HFFc6 (cell line): ENCODE measurements at regions not wholly inside any gene's neighbourhood (a gene's known extent, or its start where the extent isn't known, plus 50 kb on each side); places are given as distances from the start of the nearest gene placed in this dataset.

Experiments used
- DNase-seq: peaks from one replicate; pipeline ENCODE4 v3.0.0-alpha.2; 2018
- H3K27ac Mint-ChIP-seq: 2 replicates; pipeline ENCODE4 v1.8.0; 2020; ENCODE audit warnings: mild to moderate bottlenecking, mixed read lengths
- H3K27me3 Mint-ChIP-seq: 2 replicates; pipeline ENCODE4 v1.8.0; 2021; ENCODE audit warnings: mild to moderate bottlenecking, moderate library complexity, mixed read lengths; ENCODE audit not compliant: insufficient read depth
- H3K36me3 Mint-ChIP-seq: 2 replicates; pipeline ENCODE4 v1.8.0; 2021; ENCODE audit warnings: low read depth, mixed read lengths
- H3K4me1 Mint-ChIP-seq: 2 replicates; pipeline ENCODE4 v1.8.0; 2020; ENCODE audit warnings: low read depth, mixed read lengths
- H3K4me3 Mint-ChIP-seq: 2 replicates; pipeline ENCODE4 v1.8.0; 2020; ENCODE audit warnings: mild to moderate bottlenecking, moderate library complexity, mixed read lengths
- H3K9me3 Mint-ChIP-seq: 2 replicates; pipeline ENCODE4 v1.8.0; 2020; ENCODE audit warnings: mild to moderate bottlenecking, mixed read lengths
- TF ChIP-seq, protein P1 (sequence below): fragments of 200-600 bp; sonication (generic); IDR thresholded peaks from 2 replicates; pipeline ENCODE4 v1.5.0; 2021; ENCODE audit warnings: antibody characterized with exemption, mild to moderate bottlenecking

DNA sequence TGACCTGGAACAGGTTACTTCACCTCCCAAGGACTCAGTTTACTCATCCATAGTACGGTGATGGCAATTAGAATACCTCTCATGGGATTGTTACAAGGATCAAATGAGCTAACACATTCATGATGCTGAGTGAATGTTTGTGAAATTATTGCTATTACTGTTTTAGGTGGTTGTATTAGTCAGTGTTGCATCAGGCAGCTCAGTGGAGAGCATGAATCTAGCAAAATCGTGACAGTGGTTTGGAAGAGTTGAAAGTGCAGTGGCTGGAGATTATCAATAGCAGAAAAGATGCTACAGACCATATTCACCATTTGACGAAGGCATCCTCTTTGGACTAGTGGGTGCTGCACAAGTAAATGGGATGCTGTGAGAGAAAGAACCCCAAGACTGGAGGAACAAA, 50.4 kb upstream of the CTNNBL1 start:
- TF ChIP-seq, protein P1, sequence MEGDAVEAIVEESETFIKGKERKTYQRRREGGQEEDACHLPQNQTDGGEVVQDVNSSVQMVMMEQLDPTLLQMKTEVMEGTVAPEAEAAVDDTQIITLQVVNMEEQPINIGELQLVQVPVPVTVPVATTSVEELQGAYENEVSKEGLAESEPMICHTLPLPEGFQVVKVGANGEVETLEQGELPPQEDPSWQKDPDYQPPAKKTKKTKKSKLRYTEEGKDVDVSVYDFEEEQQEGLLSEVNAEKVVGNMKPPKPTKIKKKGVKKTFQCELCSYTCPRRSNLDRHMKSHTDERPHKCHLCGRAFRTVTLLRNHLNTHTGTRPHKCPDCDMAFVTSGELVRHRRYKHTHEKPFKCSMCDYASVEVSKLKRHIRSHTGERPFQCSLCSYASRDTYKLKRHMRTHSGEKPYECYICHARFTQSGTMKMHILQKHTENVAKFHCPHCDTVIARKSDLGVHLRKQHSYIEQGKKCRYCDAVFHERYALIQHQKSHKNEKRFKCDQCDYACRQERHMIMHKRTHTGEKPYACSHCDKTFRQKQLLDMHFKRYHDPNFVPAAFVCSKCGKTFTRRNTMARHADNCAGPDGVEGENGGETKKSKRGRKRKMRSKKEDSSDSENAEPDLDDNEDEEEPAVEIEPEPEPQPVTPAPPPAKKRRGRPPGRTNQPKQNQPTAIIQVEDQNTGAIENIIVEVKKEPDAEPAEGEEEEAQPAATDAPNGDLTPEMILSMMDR = no peak
- Mint-ChIP-seq H3K27me3 (peaks cover 50% of the 10 kb centered on the region), H3K36me3 (no peaks in the 10 kb centered on the region), H3K4me1 (no peaks in the 10 kb centered on the region; the same call in 1 of the 2 replicates), H3K27ac (no peak overlapping the region), H3K4me3 (no peak overlapping the region), H3K9me3 (no peaks in the 10 kb centered on the region)
- no peak for DNase-seq

GRCh38 chr20:37642246-37642645, 51.6 kb upstream of the CTNNBL1 start:
- Mint-ChIP-seq H3K36me3 (no peaks in the 10 kb centered on the region), H3K4me1 (no peaks in the 10 kb centered on the region; the same call in 1 of the 2 replicates), H3K4me3 (no peak overlapping the region), H3K9me3 (no peaks in the 10 kb centered on the region), H3K27me3 (peaks cover 48% of the 10 kb centered on the region), H3K27ac (no peak overlapping the region)
- DNase-seq = no peak
- TF ChIP-seq, protein P1 = no peak

GRCh38 chr20:37640600-37641561, 52.9 kb upstream of the CTNNBL1 start:
- DNase-seq = no peak
- no peaks in the 10 kb centered on the region; the same call in 1 of the 2 replicates for H3K36me3 Mint-ChIP-seq

DNA sequence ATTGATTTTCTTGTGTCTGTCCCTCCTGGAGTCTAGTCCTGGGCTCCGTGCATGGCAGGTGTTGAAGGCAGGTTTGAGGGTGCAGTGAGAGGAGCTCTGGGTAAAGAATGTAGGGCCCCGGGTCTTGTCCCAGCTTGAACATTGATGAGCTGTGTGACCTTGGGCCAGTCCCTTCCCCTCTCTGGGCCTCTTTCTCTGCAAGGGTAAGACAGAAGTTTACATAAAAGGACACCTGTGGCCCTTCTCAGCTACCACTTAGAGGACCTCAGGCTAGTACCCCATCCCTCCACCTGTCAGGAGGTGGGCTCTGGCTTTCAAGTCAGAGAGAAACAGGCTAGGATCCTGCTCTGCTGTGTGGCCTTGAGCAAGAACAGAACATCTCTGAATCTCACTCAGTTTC, 55.3 kb upstream of the CTNNBL1 start:
- no peak for DNase-seq
- TF ChIP-seq, protein P1 = no peak
- H3K27ac Mint-ChIP-seq = no peak overlapping the region
- H3K9me3 Mint-ChIP-seq = peaks cover 23% of the 10 kb centered on the region
- peaks cover 34% of the 10 kb centered on the region for H3K27me3 Mint-ChIP-seq
- no peak overlapping the region for H3K4me3 Mint-ChIP-seq
- H3K36me3 Mint-ChIP-seq = peaks cover 5% of the 10 kb centered on the region; the same call in 1 of the 2 replicates
- H3K4me1 Mint-ChIP-seq = no peaks in the 10 kb centered on the region; the same call in 1 of the 2 replicates

More at GRCh38 chr20:37640600-37641561, 52.9 kb upstream of the CTNNBL1 start:
- Mint-ChIP-seq H3K4me1 (no peaks in the 10 kb centered on the region; the same call in 1 of the 2 replicates), H3K27ac (no peak overlapping the region), H3K27me3 (peaks cover 44% of the 10 kb centered on the region), H3K9me3 (peaks cover 4% of the 10 kb centered on the region; the same call in 1 of the 2 replicates), H3K4me3 (no peak overlapping the region)
- TF ChIP-seq, protein P1 = no peak

DNA sequence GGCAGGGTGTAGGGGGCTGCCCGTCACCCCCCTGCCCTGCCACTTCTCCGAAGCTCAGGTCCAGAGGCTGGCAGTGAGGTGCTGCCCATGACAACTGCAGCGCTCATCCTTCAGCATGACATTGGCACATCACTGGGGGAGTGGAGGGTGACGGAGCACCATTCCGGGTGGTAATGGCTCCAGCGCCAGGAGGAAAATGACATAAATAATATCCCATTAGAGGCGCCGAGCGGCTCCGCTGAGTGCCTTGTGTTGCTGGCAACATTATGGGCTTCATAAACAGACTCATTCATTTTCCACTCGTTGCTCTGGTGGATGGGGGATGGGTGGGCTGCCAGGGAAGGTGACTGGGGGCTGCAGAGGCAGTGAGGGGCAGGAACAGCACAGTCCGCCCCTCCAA, 56.9 kb upstream of the CTNNBL1 start:
- H3K27me3 Mint-ChIP-seq = peaks cover 37% of the 10 kb centered on the region
- H3K27ac Mint-ChIP-seq = no peak overlapping the region
- H3K36me3 Mint-ChIP-seq = peaks cover 5% of the 10 kb centered on the region; the same call in 1 of the 2 replicates
- no peaks in the 10 kb centered on the region; the same call in 1 of the 2 replicates for H3K4me1 Mint-ChIP-seq
- H3K9me3 Mint-ChIP-seq = peaks cover 23% of the 10 kb centered on the region
- no peak overlapping the region for H3K4me3 Mint-ChIP-seq
- TF ChIP-seq, protein P1 = no peak
- DNase-seq = no peak
